ENCODE measurements at regions not wholly inside any gene's neighbourhood (a gene's known extent, or its start where the extent isn't known, plus 50 kb on each side); places are given as distances from the start of the nearest gene placed in this dataset.

- TF ChIP-seq STAT6 (CRISPR knock-in tag; conservative IDR thresholded peaks at IDR 0.05; ENCODE audit: low read depth) (no peak), ZNF281 (CRISPR knock-in tag; IDR thresholded peaks at IDR 0.05) (no peak), CBFB (CRISPR knock-in tag; IDR thresholded peaks at IDR 0.05; ENCODE audit: low read depth) (no peak)
Observed at GRCh38 chr3:55270976-55271375, 216.1 kb downstream of the WNT5A start (continued).

DNA sequence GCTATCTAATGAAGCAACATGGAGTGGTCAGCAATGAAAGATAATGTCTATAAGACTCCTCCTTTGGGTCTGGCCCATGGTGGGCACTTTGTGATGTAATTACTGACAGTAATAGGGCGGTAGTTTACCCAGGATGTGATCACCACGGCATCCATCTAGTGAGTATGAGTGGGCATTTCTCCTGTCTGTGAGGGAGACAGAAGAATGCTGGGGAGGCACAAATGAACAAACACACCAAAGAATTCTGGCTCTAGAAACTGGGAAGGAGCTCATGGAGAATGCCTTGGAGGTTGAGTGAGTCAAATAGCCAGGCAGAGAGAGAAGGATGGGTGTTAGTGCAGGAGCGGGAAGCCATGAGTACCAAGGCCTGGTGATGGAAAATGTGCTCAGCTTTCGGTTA lies 217.5 kb downstream of the WNT5A start:
- Mint-ChIP-seq H3K27ac (no peak overlapping the region), H3K4me3 (no peak overlapping the region), H3K4me1 (peaks cover 22% of the 10 kb centered on the region), H3K9me3 (peaks cover 7% of the 10 kb centered on the region; the same call in 1 of the 2 replicates), H3K36me3 (no peaks in the 10 kb centered on the region), H3K27me3 (ENCODE audit: low read depth) (no peaks in the 10 kb centered on the region; the same call in none of the 2 replicates)
- ATAC-seq (no peak), DNase-seq (ENCODE audit: low spot score) (no peak)
- POLR2A ChIA-PET = no interaction called here
- TF ChIP-seq, protein P1, sequence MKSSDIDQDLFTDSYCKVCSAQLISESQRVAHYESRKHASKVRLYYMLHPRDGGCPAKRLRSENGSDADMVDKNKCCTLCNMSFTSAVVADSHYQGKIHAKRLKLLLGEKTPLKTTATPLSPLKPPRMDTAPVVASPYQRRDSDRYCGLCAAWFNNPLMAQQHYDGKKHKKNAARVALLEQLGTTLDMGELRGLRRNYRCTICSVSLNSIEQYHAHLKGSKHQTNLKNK (CRISPR knock-in tag; IDR thresholded peaks at IDR 0.05) = no peak
- no peak for TF ChIP-seq PRRX2 (CRISPR knock-in tag; IDR thresholded peaks at IDR 0.05)
- no peak for TF ChIP-seq NR1H2 (CRISPR knock-in tag; IDR thresholded peaks at IDR 0.05)
- TF ChIP-seq ZNF425 (CRISPR knock-in tag; conservative IDR thresholded peaks at IDR 0.05) = no peak
- no peak for TF ChIP-seq ZNF138 (CRISPR knock-in tag; conservative IDR thresholded peaks at IDR 0.05)
- TF ChIP-seq, protein P2, sequence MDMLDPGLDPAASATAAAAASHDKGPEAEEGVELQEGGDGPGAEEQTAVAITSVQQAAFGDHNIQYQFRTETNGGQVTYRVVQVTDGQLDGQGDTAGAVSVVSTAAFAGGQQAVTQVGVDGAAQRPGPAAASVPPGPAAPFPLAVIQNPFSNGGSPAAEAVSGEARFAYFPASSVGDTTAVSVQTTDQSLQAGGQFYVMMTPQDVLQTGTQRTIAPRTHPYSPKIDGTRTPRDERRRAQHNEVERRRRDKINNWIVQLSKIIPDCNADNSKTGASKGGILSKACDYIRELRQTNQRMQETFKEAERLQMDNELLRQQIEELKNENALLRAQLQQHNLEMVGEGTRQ (CRISPR knock-in tag; IDR thresholded peaks at IDR 0.05) = no peak
- no peak for TF ChIP-seq IRF2 (CRISPR knock-in tag; IDR thresholded peaks at IDR 0.05; ENCODE audit: borderline replicate concordance, low read depth)
- no peak for TF ChIP-seq JUN (CRISPR knock-in tag; IDR thresholded peaks at IDR 0.05)
- TF ChIP-seq, protein P3, sequence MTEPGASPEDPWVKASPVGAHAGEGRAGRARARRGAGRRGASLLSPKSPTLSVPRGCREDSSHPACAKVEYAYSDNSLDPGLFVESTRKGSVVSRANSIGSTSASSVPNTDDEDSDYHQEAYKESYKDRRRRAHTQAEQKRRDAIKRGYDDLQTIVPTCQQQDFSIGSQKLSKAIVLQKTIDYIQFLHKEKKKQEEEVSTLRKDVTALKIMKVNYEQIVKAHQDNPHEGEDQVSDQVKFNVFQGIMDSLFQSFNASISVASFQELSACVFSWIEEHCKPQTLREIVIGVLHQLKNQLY (CRISPR knock-in tag; IDR thresholded peaks at IDR 0.05) = no peak
- TF ChIP-seq CBFB (CRISPR knock-in tag; IDR thresholded peaks at IDR 0.05; ENCODE audit: low read depth) = no peak
- no peak for TF ChIP-seq OVOL2 (CRISPR knock-in tag; IDR thresholded peaks at IDR 0.05; ENCODE audit: borderline replicate concordance)
- TF ChIP-seq ZNF423 (CRISPR knock-in tag; IDR thresholded peaks at IDR 0.05) = no peak
- no peak for TF ChIP-seq TEAD4 (CRISPR knock-in tag; IDR thresholded peaks at IDR 0.05)
- TF ChIP-seq CDX4 (CRISPR knock-in tag; IDR thresholded peaks at IDR 0.05; ENCODE audit: borderline replicate concordance) = no peak
- CTCF ChIA-PET = no interaction called here
